Adrenal gland (tissue), 9 donors: ENCODE measurements at regions not wholly inside any gene's neighbourhood (a gene's known extent, or its start where the extent isn't known, plus 50 kb on each side); places are given as distances from the start of the nearest gene placed in this dataset.

Source experiments
- DNase-seq, 7 donors: peaks; one replicate each; pipeline ENCODE4 v3.0.0-alpha.2; 2019 to 2020
- H3K27ac ChIP-seq, 5 donors: fragments of 200-600 bp; sonication (generic) in 4 of 5; 1 replicate in 3 of 5; 2 replicates in 2 of 5; pipeline versions ENCODE4 v1.5.1 to v1.8.0; 2016 to 2020; ENCODE audit warnings: mild to moderate bottlenecking in 1 of 5
- H3K27me3 ChIP-seq: fragments of 200-600 bp; 2 replicates; pipeline ENCODE4 v1.8.0; 2021
- H3K36me3 ChIP-seq, 2 donors: fragments of 200-600 bp; replicated peaks in 1 of 2; 1 replicate in 1 of 2; 2 replicates in 1 of 2; pipeline versions ENCODE4 v1.5.1 to v1.8.0; 2018 to 2022
- H3K4me1 ChIP-seq, 2 donors: fragments of 200-600 bp; replicated peaks in 1 of 2; 1 replicate in 1 of 2; 2 replicates in 1 of 2; pipeline versions ENCODE4 v1.5.1 to v1.8.0; 2018 to 2021
- H3K4me3 ChIP-seq, 4 donors: fragments of 200-600 bp; sonication (generic) in 3 of 4; one replicate each; pipeline ENCODE4 v1.5.1; 2016 to 2018
- H3K9me3 ChIP-seq, 3 donors: fragments of 200-600 bp; sonication (generic) in 1 of 3; replicated peaks in 1 of 3; 1 replicate in 2 of 3; 2 replicates in 1 of 3; pipeline versions ENCODE4 v1.5.1 to v1.8.0; 2016 to 2021
- POLR2A ChIP-seq, 2 donors: fragments of 450-650 bp; IDR thresholded peaks; one replicate each; pipeline ENCODE4 v1.6.1; 2017; ENCODE audit warnings: antibody characterized with exemption in 2 of 2, mild to moderate bottlenecking in 2 of 2, moderate library complexity in 1 of 2
- WGBS, 4 donors: extraction: QIAGEN DNeasy Blood & Tissue Kit in 2 of 4; methylation state at CpG; one replicate each; pipeline versions ENCODE4 v1.1.5 to v1.1.7; 2013 to 2017; 5-methylcytosine and 5-hydroxymethylcytosine counted together
- intact Hi-C, 2 donors: fragments of 100-400 bp; cut with DNase I; formaldehyde crosslinking; loops; one replicate each; pipeline versions ENCODE4 v1.14.1 to v1.15.0; 2022 to 2023
- TF ChIP-seq, protein P1 (sequence below), 6 experiments: fragments of 450-650 bp in 4 of 6; fragments of 200-600 bp in 2 of 6; sonication (generic) in 1 of 6; IDR thresholded peaks; 1 replicate in 5 of 6; 2 replicates in 1 of 6; pipeline versions ENCODE4 v1.5.1 to v1.8.0; 2016 to 2021; ENCODE audit warnings: antibody characterized with exemption in 6 of 6, mild to moderate bottlenecking in 2 of 6, moderate library complexity in 1 of 6
- donor health status: healthy with polysubstance abuse.
- donor health status: Bipolar disorder and iron deficiency.
- donor health status: DM: yes; HTN: yes; CAD: no.
- donor health status: DM: no; HTN: no; CAD: no.
- donor health status: DM: no; HTN: no; CAD: no.

DNA sequence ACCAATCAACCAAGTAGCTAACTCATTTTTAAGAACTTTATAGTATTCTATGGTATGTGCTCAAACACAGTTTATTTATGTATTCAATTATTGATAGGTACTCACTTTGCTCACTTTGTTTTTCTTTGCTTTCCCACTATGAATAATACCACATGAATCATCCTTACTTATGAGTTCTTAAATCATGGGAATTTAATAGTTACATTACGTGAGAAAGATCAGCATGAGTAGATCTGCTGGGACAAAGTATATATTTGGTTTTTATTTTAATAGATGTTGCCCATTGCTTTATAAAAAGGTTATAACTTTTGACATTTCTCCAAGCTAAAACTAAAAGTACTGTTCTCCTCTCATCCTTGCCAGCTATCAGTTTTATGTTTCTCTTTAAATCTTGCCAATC lies 390.7 kb downstream of the LRATD1 start:
- 60 to 83% (median 77%) methylated on average over 1 of the region's 1 CpG for WGBS, 4 donors
- no peak overlapping the region for H3K27ac ChIP-seq
- no peak for DNase-seq
- no peaks in the 10 kb centered on the region for H3K36me3 ChIP-seq
- H3K4me1 ChIP-seq, result no peaks in the 10 kb centered on the region
- intact Hi-C loops, result no loop called here
- no peak for TF ChIP-seq POLR2A (IDR thresholded peaks at IDR 0.05)
- TF ChIP-seq, protein P1, sequence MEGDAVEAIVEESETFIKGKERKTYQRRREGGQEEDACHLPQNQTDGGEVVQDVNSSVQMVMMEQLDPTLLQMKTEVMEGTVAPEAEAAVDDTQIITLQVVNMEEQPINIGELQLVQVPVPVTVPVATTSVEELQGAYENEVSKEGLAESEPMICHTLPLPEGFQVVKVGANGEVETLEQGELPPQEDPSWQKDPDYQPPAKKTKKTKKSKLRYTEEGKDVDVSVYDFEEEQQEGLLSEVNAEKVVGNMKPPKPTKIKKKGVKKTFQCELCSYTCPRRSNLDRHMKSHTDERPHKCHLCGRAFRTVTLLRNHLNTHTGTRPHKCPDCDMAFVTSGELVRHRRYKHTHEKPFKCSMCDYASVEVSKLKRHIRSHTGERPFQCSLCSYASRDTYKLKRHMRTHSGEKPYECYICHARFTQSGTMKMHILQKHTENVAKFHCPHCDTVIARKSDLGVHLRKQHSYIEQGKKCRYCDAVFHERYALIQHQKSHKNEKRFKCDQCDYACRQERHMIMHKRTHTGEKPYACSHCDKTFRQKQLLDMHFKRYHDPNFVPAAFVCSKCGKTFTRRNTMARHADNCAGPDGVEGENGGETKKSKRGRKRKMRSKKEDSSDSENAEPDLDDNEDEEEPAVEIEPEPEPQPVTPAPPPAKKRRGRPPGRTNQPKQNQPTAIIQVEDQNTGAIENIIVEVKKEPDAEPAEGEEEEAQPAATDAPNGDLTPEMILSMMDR (IDR thresholded peaks at IDR 0.05), result no peak
- no peaks in the 10 kb centered on the region for H3K9me3 ChIP-seq
- H3K4me3 ChIP-seq, result no peak overlapping the region
- no peaks in the 10 kb centered on the region for H3K27me3 ChIP-seq

DNA sequence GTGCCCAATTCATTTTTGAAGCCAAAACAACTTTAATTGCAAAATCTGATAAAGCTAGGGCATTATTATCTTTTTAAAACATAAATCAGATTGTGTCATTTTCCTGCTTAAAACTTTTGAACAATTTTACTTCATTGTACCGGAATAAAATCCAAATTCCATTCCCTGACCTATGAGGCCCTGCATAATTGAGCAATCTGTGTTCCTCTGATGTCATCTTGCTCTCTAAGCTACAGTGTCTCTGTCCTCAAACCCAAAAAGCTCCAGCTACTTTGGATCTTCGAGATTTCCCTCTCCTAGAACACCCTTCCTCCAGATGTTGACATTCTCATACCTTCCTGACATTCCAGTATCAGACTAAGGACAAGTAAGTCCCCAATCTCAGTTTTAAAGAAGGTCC lies 395.9 kb downstream of the LRATD1 start:
- Histone ChIP-seq H3K4me3 (no peak overlapping the region), H3K36me3 (no peaks in the 10 kb centered on the region), H3K9me3 (no peaks in the 10 kb centered on the region), H3K27me3 (no peaks in the 10 kb centered on the region), H3K4me1 (no peaks in the 10 kb centered on the region), H3K27ac (no peak overlapping the region)
- TF ChIP-seq POLR2A (IDR thresholded peaks at IDR 0.05), result no peak
- TF ChIP-seq, protein P1 (IDR thresholded peaks at IDR 0.05), result no peak
- 32 to 46% (median 42%) methylated on average over 2 of the region's 2 CpGs for WGBS, 4 donors
- DNase-seq, result no peak
- intact Hi-C loops, result no loop called here

DNA sequence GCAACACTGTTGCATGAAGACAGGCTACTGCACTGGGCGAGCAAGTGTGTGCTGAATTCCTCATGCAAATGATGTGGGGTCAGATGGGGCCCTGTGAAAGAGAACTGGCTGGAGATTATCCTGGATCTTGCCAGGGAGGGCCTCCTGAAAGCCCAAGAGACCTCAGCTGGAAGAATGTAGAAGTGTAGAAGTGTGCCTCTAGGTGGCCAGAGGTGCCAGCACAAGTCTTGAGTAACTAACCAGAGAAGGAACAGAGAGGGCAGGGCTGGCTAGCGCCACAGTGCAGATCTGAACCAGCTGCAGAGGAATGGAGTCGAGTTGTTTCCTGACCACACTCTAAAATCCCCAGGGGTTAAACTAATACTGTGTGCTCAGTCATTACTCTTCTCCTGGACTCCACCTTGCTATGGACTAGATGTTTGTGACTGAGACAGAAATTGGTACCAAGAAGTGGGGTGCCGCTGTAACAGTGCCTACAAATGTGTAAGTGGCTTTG lies 399.3 kb downstream of the LRATD1 start:
- TF ChIP-seq, protein P1 (IDR thresholded peaks at IDR 0.05), result no peak
- no peak for TF ChIP-seq POLR2A (IDR thresholded peaks at IDR 0.05)
- intact Hi-C loops, result no loop called here
- Histone ChIP-seq H3K36me3 (no peaks in the 10 kb centered on the region), H3K27ac (no peak overlapping the region), H3K27me3 (no peaks in the 10 kb centered on the region), H3K4me3 (no peak overlapping the region), H3K4me1 (no peaks in the 10 kb centered on the region), H3K9me3 (no peaks in the 10 kb centered on the region)
- WGBS, 4 donors, result 70 to 88% (median 79%) methylated on average over 4 of the region's 4 CpGs
- no peak for DNase-seq

DNA sequence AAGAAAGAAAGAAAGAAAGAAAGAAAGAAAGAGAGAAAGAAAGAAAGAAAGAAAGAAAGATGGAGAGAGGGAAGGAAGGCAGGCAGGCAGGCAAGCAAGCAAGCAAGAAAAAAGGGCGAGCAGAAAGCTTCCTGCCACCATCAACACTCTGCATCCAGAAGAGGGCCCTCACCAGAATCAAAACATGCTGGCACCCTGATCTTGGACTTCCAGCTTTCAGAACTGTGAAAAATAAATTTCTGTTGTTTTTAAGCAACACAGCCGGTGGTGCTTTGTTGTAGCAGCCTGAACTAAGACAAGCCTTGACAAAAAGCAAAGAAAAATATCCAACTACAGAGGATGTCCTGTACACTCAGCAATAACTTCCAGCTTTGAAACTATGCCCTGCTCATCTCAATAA lies 401.7 kb downstream of the LRATD1 start:
- TF ChIP-seq, protein P1 (IDR thresholded peaks at IDR 0.05), result no peak
- Histone ChIP-seq H3K27me3 (no peaks in the 10 kb centered on the region), H3K9me3 (no peaks in the 10 kb centered on the region), H3K27ac (no peak overlapping the region), H3K4me3 (no peak overlapping the region), H3K4me1 (no peaks in the 10 kb centered on the region), H3K36me3 (no peaks in the 10 kb centered on the region)
- WGBS, 4 donors, result 44 to 50% (median 48%) methylated on average over 2 of the region's 2 CpGs
- no peak for DNase-seq
- intact Hi-C loops, result no loop called here
